HCT116 (cell line): ENCODE measurements at regions not wholly inside any gene's neighbourhood (a gene's known extent, or its start where the extent isn't known, plus 50 kb on each side); places are given as distances from the start of the nearest gene placed in this dataset.

Experiments
- CTCF ChIP-seq, 3 experiments: fragments of 200-600 bp in 1 of 3; sonication (generic) in 1 of 3; IDR thresholded peaks in 2 of 3; conservative IDR thresholded peaks in 1 of 3; 2 replicates each; pipeline ENCODE4 v1.5.1; 2012 to 2017; ENCODE audit warnings: low read depth in 2 of 3, low read length in 2 of 3, antibody characterized with exemption in 1 of 3, borderline replicate concordance in 1 of 3, control low read depth in 1 of 3, mild to moderate bottlenecking in 1 of 3, mixed read lengths in 1 of 3, mixed run types in 1 of 3, moderate library complexity in 1 of 3; ENCODE audit not compliant: insufficient read depth in 1 of 3
- POLR2A ChIP-seq: IDR thresholded peaks from 2 replicates; pipeline ENCODE4 v1.7.0; 2011; ENCODE audit warnings: borderline replicate concordance; ENCODE audit not compliant: insufficient read depth, insufficient read length; ENCODE audit errors: extremely low read depth
- ZBTB33 ChIP-seq: IDR thresholded peaks from 2 replicates; pipeline ENCODE4 v1.6.1; 2011; ENCODE audit warnings: mild to moderate bottlenecking, low read length, moderate library complexity; ENCODE audit not compliant: insufficient replicate concordance; ENCODE audit errors: extremely low read depth

GRCh38 chr20:1769491-1769890 is 111.9 kb upstream of the SIRPG start:
- no peak for TF ChIP-seq CTCF (IDR thresholded peaks at IDR 0.05 in 2 of 3, conservative IDR thresholded peaks at IDR 0.05 in 1 of 3; ENCODE audit: borderline replicate concordance in 1 of 3, insufficient read depth in 1 of 3, low read depth in 2 of 3, low read length in 2 of 3)
- no peak for TF ChIP-seq ZBTB33
- TF ChIP-seq POLR2A: no peak
